Ascending aorta (tissue), 2 donors: ENCODE measurements at regions not wholly inside any gene's neighbourhood (a gene's known extent, or its start where the extent isn't known, plus 50 kb on each side); places are given as distances from the start of the nearest gene placed in this dataset.

Experiments used
- DNase-seq, 2 donors: peaks; one replicate each; pipeline ENCODE4 v3.0.0-alpha.2; 2019; ENCODE audit warnings: low spot score in 2 of 2
- H3K27ac ChIP-seq, 2 donors: fragments of 200-600 bp; sonication (generic); one replicate each; pipeline ENCODE4 v1.5.1; 2016 to 2017; ENCODE audit warnings: mild to moderate bottlenecking in 1 of 2
- H3K27me3 ChIP-seq: fragments of 200-600 bp; sonication (generic); one replicate; pipeline ENCODE4 v1.5.1; 2017
- H3K36me3 ChIP-seq, 2 donors: fragments of 200-600 bp; sonication (generic); one replicate each; pipeline ENCODE4 v1.5.1; 2016
- H3K4me1 ChIP-seq, 2 donors: fragments of 200-600 bp; sonication (generic); one replicate each; pipeline ENCODE4 v1.5.1; 2016 to 2017; ENCODE audit warnings: mild to moderate bottlenecking in 1 of 2
- H3K4me3 ChIP-seq, 2 donors: fragments of 200-600 bp; sonication (generic); one replicate each; pipeline ENCODE4 v1.5.1; 2016 to 2017; ENCODE audit warnings: mild to moderate bottlenecking in 1 of 2
- H3K9me3 ChIP-seq, 2 donors: fragments of 200-600 bp; sonication (generic); one replicate each; pipeline ENCODE4 v1.5.1; 2016
- CTCF ChIP-seq, 3 experiments: fragments of 200-600 bp in 2 of 3; fragments of 450-650 bp in 1 of 3; sonication (generic) in 2 of 3; IDR thresholded peaks; one replicate each; pipeline ENCODE4 v1.5.1; 2016 to 2019; ENCODE audit warnings: antibody characterized with exemption in 3 of 3, mild to moderate bottlenecking in 1 of 3, moderate library complexity in 1 of 3
- intact Hi-C: fragments of 100-400 bp; cut with DNase I; formaldehyde crosslinking; loops from one replicate; pipeline ENCODE4 v1.15.1; 2023

- DNase-seq = no peak
- Histone ChIP-seq H3K4me1 (no peaks in the 10 kb centered on the region), H3K27me3 (no peaks in the 10 kb centered on the region), H3K36me3 (no peaks in the 10 kb centered on the region), H3K27ac (no peak overlapping the region), H3K4me3 (no peak overlapping the region), H3K9me3 (no peaks in the 10 kb centered on the region)
- intact Hi-C loops = no loop called here
- TF ChIP-seq CTCF (IDR thresholded peaks at IDR 0.05) = no peak
Observed at GRCh38 chr13:62633448-62633847, 1217.8 kb upstream of the PCDH20 start.

GRCh38 chr13:62631619-62632018, 1216.0 kb upstream of the PCDH20 start:
- no peaks in the 10 kb centered on the region for H3K36me3 ChIP-seq
- intact Hi-C loops = no loop called here
- DNase-seq = no peak
- H3K27ac ChIP-seq = no peak overlapping the region
- no peaks in the 10 kb centered on the region for H3K27me3 ChIP-seq
- H3K4me1 ChIP-seq = no peaks in the 10 kb centered on the region
- H3K9me3 ChIP-seq = no peaks in the 10 kb centered on the region
- no peak overlapping the region for H3K4me3 ChIP-seq
- no peak for TF ChIP-seq CTCF (IDR thresholded peaks at IDR 0.05)

- Histone ChIP-seq H3K36me3 (no peaks in the 10 kb centered on the region), H3K4me3 (no peak overlapping the region), H3K9me3 (peaks cover 0 to 4% of the 10 kb centered on the region in 2 donors), H3K27me3 (no peaks in the 10 kb centered on the region), H3K27ac (no peak overlapping the region), H3K4me1 (no peaks in the 10 kb centered on the region)
- TF ChIP-seq CTCF (IDR thresholded peaks at IDR 0.05) = no peak
- intact Hi-C loops = no loop called here
- DNase-seq = no peak
Observed at GRCh38 chr13:62631124-62631523, 1215.5 kb upstream of the PCDH20 start.

- Histone ChIP-seq H3K4me1 (no peaks in the 10 kb centered on the region), H3K27me3 (no peaks in the 10 kb centered on the region), H3K36me3 (no peaks in the 10 kb centered on the region), H3K27ac (no peak overlapping the region), H3K9me3 (peaks cover 0 to 4% of the 10 kb centered on the region in 2 donors), H3K4me3 (no peak overlapping the region)
- no peak for TF ChIP-seq CTCF (IDR thresholded peaks at IDR 0.05)
- DNase-seq = no peak
- intact Hi-C loops = no loop called here
Observed at GRCh38 chr13:62629618-62630017, 1214.0 kb upstream of the PCDH20 start.

- DNase-seq = no peak
- TF ChIP-seq CTCF (IDR thresholded peaks at IDR 0.05) = no peak
- Histone ChIP-seq H3K4me3 (no peak overlapping the region), H3K36me3 (no peaks in the 10 kb centered on the region), H3K4me1 (no peaks in the 10 kb centered on the region), H3K27ac (no peak overlapping the region), H3K27me3 (no peaks in the 10 kb centered on the region), H3K9me3 (peaks cover 0 to 4% of the 10 kb centered on the region in 2 donors)
- intact Hi-C loops = no loop called here
Observed at GRCh38 chr13:62627226-62627625, 1211.6 kb upstream of the PCDH20 start.

GRCh38 chr13:62626771-62627170, 1211.1 kb upstream of the PCDH20 start:
- Histone ChIP-seq H3K27ac (no peak overlapping the region), H3K9me3 (peaks cover 0 to 4% of the 10 kb centered on the region in 2 donors)

More at GRCh38 chr13:62626771-62627170, 1211.1 kb upstream of the PCDH20 start:
- TF ChIP-seq CTCF (IDR thresholded peaks at IDR 0.05) = no peak
- Histone ChIP-seq H3K36me3 (no peaks in the 10 kb centered on the region), H3K27me3 (no peaks in the 10 kb centered on the region), H3K4me1 (no peaks in the 10 kb centered on the region), H3K4me3 (no peak overlapping the region)
- intact Hi-C loops = no loop called here
- DNase-seq = no peak
